Dermis microvascular lymphatic vessel endothelial cell (primary cell): ENCODE measurements at regions not wholly inside any gene's neighbourhood (a gene's known extent, or its start where the extent isn't known, plus 50 kb on each side); places are given as distances from the start of the nearest gene placed in this dataset.
"Not testable (repeated sequence)": the region's sequence is repeated elsewhere in the genome, so short reads cannot be mapped to it uniquely, and the experiment has no call there.

Experiments used
- DNase-seq, 2 donors: peaks; one replicate each; pipeline versions ENCODE4 v3.0.0 to v3.0.0-alpha.2; 2010; ENCODE audit warnings: low read depth in 2 of 2

DNA sequence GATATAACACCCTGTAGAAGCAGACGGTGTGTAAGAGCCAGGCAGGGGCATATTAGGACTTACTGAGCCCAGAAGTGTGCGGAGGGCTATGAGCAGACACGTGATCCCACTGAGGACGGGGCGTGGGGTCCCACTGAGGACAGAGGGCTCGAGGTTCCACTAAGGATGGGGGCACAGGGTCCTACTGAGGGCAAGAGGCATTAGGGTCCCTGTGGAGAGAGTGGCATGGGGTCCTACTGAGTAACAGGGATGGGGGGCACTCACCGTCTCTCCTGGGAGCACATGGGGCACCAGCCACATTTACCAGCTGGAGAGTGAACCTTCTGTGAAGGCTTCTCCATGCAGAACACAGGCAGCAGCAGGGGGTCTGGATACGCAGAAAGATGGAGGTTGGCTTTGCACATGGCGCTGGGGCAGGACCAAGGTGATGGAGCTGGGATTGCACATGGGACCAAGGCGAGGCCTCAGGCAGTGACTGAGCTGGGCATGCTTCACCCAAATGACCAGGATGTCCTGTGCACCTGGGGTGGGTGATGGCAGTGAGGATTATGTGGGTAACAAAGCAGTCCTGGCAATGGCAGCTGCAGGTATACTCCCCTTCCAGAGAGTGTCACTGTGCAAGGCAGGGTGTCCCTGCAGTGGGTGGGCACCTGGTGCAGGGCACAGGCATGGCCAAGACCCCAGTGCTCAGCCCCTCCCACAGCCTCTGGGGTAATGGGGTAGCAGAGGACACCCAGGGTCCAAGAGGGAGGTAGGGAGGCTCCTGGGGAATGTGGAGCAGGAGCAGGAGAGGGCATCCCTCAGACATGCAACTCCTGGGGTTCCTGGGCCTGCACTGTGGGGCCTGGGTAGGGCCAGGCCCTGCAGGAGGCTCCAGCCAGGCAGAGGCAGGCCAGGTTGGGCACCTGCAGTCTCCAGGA is 278.1 kb downstream of the TCERG1L start:
- no peak for DNase-seq

DNA sequence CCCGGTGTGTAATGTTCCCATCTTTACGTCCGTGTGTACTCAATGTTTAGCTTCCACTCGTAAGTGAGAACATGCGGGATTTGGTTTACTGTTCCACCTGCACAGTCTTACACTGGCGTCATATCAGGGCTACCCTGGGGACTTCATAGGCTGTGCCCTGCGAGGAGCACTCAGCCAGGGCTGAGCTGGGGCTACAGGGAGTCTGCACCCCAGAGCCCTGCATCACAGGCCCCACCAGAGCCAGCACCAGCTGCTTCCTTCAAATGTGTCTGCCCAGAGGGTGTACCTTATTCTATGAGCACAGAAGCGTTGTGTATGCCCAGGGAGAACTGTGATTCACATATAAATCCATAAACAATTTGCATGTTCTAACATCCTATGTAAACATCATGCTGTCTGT is 277.1 kb downstream of the TCERG1L start:
- no peak for DNase-seq

DNA sequence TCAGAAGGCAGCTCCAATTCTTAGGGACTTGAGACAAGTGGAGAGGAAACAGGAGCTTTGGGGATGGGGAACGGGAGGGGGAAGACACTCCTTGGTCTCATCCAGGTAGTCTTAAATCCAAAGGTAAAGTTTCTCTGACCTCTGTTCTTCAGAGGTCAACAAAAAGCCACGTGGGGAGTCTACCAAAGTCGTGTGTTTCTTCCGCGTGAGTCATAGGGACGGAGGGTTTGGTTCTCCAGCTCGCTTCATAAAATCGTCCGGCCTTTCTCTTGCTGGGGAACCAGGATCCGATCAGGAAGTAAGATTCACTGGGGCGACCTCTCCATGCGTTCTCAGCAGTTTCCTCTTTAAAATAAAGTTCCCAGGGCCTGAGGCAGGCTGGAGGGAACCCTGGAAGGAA is 275.7 kb downstream of the TCERG1L start:
- no peak for DNase-seq

DNA sequence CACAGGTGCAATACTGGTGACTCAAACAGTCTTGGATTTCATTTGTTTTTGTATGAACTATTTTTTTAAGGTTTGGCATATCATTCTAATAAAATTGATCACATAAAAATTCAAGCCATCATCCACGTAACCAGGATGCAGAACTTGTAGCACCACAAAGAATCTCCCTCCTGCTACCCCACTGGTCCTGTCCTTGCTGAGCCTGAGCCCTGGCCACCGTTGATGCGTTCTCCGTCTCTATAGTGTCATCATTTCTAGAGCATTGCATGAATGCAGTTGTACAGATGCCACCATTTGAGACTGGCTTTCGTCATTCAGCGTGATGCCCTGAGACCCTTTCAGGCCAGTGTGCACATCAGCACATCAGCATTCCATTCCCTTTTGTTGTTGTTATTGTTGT is 273.5 kb downstream of the TCERG1L start:
- no peak for DNase-seq

DNA sequence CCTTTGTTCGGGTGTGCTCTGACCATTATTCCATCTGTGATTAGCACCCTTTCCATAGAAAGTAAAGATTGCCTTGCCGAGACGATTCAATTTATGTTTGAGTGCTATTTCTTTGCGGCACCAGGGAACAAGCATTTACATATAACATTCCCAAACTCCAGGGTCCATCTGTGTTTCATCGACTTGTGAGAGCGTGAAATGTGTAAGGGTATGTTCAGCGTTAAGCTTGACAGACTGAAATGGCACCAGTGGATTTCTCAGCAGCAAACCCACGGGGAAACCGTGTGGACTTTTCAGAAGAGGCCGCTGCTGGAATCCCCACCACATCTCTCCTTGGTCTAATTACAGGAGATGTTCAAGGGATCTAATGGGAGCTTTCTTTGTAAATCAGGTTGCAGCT is 270.5 kb downstream of the TCERG1L start:
- no peak for DNase-seq

DNA sequence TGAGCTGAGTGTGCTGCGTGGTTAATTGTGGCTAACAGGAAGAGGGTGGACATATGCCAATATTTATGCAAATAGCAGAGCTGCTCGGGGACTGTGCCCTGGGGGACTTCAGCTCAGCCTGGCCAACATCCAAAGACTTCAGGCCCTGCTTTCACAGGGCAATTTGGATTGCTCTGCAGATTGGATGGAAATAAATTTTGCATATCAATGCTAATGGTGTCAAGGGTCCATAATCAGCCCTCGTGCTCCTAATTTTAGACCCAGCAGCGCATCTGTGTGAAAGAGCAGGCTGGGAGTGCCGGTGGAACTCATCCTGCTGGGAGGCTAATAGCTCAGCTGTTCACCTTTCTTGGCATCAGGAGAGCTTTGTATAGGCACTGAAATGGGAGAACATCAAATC is 270.1 kb downstream of the TCERG1L start:
- DNase-seq, result no peak

DNA sequence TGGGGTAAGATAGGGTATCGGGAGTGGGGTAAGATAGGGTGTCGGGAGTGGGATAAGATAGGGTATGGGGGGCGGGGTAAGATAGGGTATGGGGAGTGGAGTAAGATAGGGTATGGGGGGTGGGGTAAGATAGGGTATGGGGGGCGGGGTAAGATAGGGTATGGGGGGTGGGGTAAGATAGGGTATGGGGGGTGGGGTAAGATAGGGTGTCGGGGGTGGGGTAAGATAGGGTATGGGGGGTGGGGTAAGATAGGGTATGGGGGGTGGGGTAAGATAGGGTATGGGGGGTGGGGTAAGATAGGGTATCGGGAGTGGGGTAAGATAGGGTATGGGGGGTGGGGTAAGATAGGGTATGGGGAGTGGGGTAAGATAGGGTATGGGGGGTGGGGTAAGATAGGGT is 269.5 kb downstream of the TCERG1L start:
- not testable (repeated sequence) for DNase-seq
